Uterus (tissue), 3 donors: ENCODE measurements at regions not wholly inside any gene's neighbourhood (a gene's known extent, or its start where the extent isn't known, plus 50 kb on each side); places are given as distances from the start of the nearest gene placed in this dataset.

Experiments
- DNase-seq, 2 donors: peaks; one replicate each; pipeline ENCODE4 v3.0.0-alpha.2; 2019 to 2020
- H3K27ac ChIP-seq, 2 donors: fragments of 200-600 bp; sonication (generic); 1 replicate in 1 of 2; 2 replicates in 1 of 2; pipeline ENCODE4 v1.5.1; 2016 to 2018
- H3K27me3 ChIP-seq, 2 donors: fragments of 200-600 bp; sonication (generic); one replicate each; pipeline ENCODE4 v1.5.1; 2018 to 2019; ENCODE audit warnings: control low read depth in 1 of 2
- H3K36me3 ChIP-seq, 2 donors: fragments of 200-600 bp; sonication (generic); one replicate each; pipeline ENCODE4 v1.5.1; 2019; ENCODE audit warnings: control low read depth in 1 of 2
- H3K4me1 ChIP-seq, 2 donors: fragments of 200-600 bp; sonication (generic); one replicate each; pipeline ENCODE4 v1.5.1; 2018 to 2019; ENCODE audit warnings: control low read depth in 1 of 2
- H3K4me3 ChIP-seq, 2 donors: fragments of 200-600 bp; sonication (generic); 1 replicate in 1 of 2; 2 replicates in 1 of 2; pipeline ENCODE4 v1.5.1; 2018 to 2019; ENCODE audit warnings: mild to moderate bottlenecking in 1 of 2
- H3K9me3 ChIP-seq, 2 donors: fragments of 200-600 bp; sonication (generic); one replicate each; pipeline ENCODE4 v1.5.1; 2019; ENCODE audit warnings: control low read depth in 1 of 2
- POLR2A ChIP-seq, 2 donors: fragments of 450-650 bp; IDR thresholded peaks; one replicate each; pipeline ENCODE4 v1.6.1; 2016; ENCODE audit warnings: antibody characterized with exemption in 2 of 2, mild to moderate bottlenecking in 1 of 2, moderate library complexity in 1 of 2
- intact Hi-C: fragments of 100-400 bp; cut with DNase I; formaldehyde crosslinking; loops from one replicate; pipeline ENCODE4 v1.15.1; 2023; ENCODE audit warnings: low total_unique reads
- TF ChIP-seq, protein P1 (sequence below), 4 experiments: fragments of 200-600 bp in 2 of 4; fragments of 450-650 bp in 2 of 4; sonication (generic) in 2 of 4; IDR thresholded peaks; one replicate each; pipeline ENCODE4 v1.5.1; 2016 to 2019; ENCODE audit warnings: antibody characterized with exemption in 4 of 4, mild to moderate bottlenecking in 2 of 4, moderate library complexity in 1 of 4
- donor health status: DM: yes; HTN: yes; CAD: no.

GRCh38 chr4:24065974-24066373 lies 176.1 kb upstream of the PPARGC1A start:
- Histone ChIP-seq H3K4me3 (no peak overlapping the region), H3K27me3 (no peaks in the 10 kb centered on the region), H3K4me1 (no peaks in the 10 kb centered on the region), H3K9me3 (no peaks in the 10 kb centered on the region), H3K27ac (no peak overlapping the region), H3K36me3 (no peaks in the 10 kb centered on the region)
- no peak for DNase-seq
- intact Hi-C loops: no loop called here
- TF ChIP-seq, protein P1, sequence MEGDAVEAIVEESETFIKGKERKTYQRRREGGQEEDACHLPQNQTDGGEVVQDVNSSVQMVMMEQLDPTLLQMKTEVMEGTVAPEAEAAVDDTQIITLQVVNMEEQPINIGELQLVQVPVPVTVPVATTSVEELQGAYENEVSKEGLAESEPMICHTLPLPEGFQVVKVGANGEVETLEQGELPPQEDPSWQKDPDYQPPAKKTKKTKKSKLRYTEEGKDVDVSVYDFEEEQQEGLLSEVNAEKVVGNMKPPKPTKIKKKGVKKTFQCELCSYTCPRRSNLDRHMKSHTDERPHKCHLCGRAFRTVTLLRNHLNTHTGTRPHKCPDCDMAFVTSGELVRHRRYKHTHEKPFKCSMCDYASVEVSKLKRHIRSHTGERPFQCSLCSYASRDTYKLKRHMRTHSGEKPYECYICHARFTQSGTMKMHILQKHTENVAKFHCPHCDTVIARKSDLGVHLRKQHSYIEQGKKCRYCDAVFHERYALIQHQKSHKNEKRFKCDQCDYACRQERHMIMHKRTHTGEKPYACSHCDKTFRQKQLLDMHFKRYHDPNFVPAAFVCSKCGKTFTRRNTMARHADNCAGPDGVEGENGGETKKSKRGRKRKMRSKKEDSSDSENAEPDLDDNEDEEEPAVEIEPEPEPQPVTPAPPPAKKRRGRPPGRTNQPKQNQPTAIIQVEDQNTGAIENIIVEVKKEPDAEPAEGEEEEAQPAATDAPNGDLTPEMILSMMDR (IDR thresholded peaks at IDR 0.05): no peak
- TF ChIP-seq POLR2A (IDR thresholded peaks at IDR 0.05): no peak

DNA sequence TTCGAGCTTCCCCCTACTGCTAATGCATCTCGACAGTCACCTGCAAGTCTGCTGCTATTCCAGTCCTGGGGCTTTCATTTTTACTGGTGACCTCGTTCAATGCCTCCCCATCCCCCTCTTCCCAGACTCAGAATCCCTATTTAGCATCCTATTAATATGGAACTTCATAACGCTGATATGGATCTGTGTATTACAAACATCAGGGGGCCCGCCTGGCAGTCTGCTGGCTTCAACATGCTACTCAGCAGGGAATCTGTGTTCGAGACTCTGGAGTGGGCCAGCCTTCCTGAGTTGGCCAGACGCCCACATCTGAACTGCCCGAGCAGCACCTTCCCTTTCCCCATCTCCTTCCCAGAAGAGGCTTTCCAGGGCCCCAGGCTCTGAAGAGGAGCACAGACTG lies 173.9 kb upstream of the PPARGC1A start:
- intact Hi-C loops: no loop called here
- Histone ChIP-seq H3K27ac (no peak overlapping the region), H3K4me3 (no peak overlapping the region), H3K9me3 (no peaks in the 10 kb centered on the region), H3K27me3 (no peaks in the 10 kb centered on the region), H3K4me1 (no peaks in the 10 kb centered on the region), H3K36me3 (no peaks in the 10 kb centered on the region)
- no peak for DNase-seq
- TF ChIP-seq, protein P1 (IDR thresholded peaks at IDR 0.05): no peak
- TF ChIP-seq POLR2A (IDR thresholded peaks at IDR 0.05): no peak

DNA sequence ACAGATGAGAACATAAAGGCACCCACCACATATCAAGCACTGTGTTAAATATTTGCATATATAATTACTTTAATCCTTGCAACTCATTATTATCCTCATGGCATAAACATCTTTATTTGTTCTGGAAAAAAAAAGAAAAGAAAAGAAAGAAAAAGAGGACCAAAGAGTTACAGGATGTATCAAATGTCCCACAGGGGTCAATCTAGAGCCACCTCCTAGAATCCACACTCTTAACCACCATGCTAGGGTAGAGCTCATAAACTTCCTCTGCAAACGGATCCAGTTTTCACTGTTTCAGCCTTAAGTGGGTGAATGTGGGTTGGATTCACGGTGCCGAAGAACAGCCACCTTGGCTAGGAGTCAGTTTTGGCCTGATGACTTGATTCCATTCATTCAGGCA lies 171.1 kb upstream of the PPARGC1A start:
- Histone ChIP-seq H3K4me1 (no peaks in the 10 kb centered on the region), H3K27ac (no peak overlapping the region), H3K9me3 (no peaks in the 10 kb centered on the region), H3K27me3 (no peaks in the 10 kb centered on the region), H3K36me3 (no peaks in the 10 kb centered on the region), H3K4me3 (no peak overlapping the region)
- no peak for TF ChIP-seq POLR2A (IDR thresholded peaks at IDR 0.05)
- TF ChIP-seq, protein P1 (IDR thresholded peaks at IDR 0.05): no peak
- DNase-seq: no peak
- intact Hi-C loops: no loop called here

DNA sequence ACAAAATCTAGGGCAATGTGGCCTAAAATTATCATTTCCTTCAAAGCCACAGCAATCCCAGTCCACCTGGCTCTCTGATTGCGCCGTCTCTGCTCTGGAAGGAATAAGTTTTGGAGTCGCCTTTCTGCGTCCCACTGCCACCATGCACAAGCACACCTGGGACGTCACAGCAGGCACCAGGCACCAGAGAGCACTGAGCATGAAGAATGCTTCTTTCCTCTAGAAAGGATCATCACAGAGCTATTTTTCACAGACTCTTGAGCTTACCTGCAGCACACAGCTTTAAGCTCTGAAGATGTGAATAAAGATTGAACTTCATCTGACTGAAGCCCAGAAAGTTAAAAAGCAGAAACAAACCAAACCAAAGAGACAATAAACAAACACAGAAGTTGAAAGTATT lies 170.0 kb upstream of the PPARGC1A start:
- intact Hi-C loops: no loop called here
- Histone ChIP-seq H3K9me3 (no peaks in the 10 kb centered on the region), H3K4me1 (no peaks in the 10 kb centered on the region), H3K27me3 (no peaks in the 10 kb centered on the region), H3K4me3 (no peak overlapping the region), H3K36me3 (no peaks in the 10 kb centered on the region), H3K27ac (no peak overlapping the region)
- TF ChIP-seq POLR2A (IDR thresholded peaks at IDR 0.05): no peak
- TF ChIP-seq, protein P1 (IDR thresholded peaks at IDR 0.05): no peak
- DNase-seq: no peak

DNA sequence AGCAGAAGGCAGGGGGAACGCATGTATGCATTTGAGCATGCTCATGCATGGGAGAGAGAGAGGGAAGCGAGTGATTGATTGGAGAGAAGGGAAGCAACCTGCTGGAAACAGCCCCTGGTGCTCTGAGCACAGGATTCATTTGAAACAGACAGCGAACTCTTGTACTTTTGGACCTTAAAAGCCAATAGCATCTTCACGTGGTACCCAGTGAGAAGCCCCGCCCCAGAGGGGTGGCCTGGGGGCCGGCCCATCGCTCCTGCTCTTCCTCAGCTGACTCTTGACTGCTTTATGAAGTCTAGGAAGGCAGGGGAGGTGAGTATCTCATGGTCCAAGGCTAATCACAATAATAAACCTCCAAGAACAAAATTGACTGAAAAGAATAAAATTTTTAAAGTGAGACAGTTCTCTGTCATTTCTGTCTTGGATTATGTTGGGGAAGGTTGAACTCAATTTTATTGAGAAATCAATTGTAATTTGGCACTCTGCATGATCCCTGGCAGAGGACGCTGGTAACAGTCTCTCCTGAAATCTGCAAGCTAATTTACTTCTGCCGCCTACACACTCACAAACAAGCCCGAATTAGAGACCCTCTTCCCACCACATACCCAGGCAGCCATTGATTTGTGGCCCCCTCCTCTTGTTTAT lies 168.2 kb upstream of the PPARGC1A start:
- Histone ChIP-seq H3K4me3 (no peak overlapping the region), H3K36me3 (no peaks in the 10 kb centered on the region), H3K9me3 (no peaks in the 10 kb centered on the region), H3K27ac (no peak overlapping the region), H3K4me1 (no peaks in the 10 kb centered on the region), H3K27me3 (no peaks in the 10 kb centered on the region)
- intact Hi-C loops: no loop called here
- TF ChIP-seq POLR2A (IDR thresholded peaks at IDR 0.05): no peak
- TF ChIP-seq, protein P1 (IDR thresholded peaks at IDR 0.05): no peak
- no peak for DNase-seq
